GM12878 (cell line): ENCODE measurements at regions not wholly inside any gene's neighbourhood (a gene's known extent, or its start where the extent isn't known, plus 50 kb on each side); places are given as distances from the start of the nearest gene placed in this dataset.

Source experiments
- EGR1 ChIP-seq, 2 experiments: IDR thresholded peaks; 1 replicate in 1 of 2; 2 replicates in 1 of 2; pipeline ENCODE4 v1.6.1; 2011 to 2012; ENCODE audit warnings: low read depth in 2 of 2, low read length in 2 of 2, borderline replicate concordance in 1 of 2, mild to moderate bottlenecking in 1 of 2, moderate library complexity in 1 of 2
- HDAC2 ChIP-seq: fragments of 200-600 bp; sonication (generic); IDR thresholded peaks from 2 replicates; pipeline ENCODE4 v1.6.1; 2017
- NBN ChIP-seq: fragments of 450-650 bp; IDR thresholded peaks from 2 replicates; pipeline ENCODE4 v1.6.1; 2016
- SIX5 ChIP-seq: IDR thresholded peaks from 2 replicates; pipeline ENCODE4 v1.6.1; 2011; ENCODE audit warnings: mild to moderate bottlenecking, low read depth, low read length, moderate library complexity; ENCODE audit not compliant: severe bottlenecking
- TF ChIP-seq, protein P1 (sequence below): IDR thresholded peaks from 2 replicates; pipeline ENCODE4 v1.6.1; 2012; ENCODE audit warnings: low read depth, low read length, improper control_type of control experiment
- TF ChIP-seq, protein P2 (sequence below), 3 experiments: IDR thresholded peaks in 2 of 3; conservative IDR thresholded peaks in 1 of 3; 2 replicates each; pipeline ENCODE4 v1.5.1; 2011; ENCODE audit warnings: low read depth in 3 of 3, low read length in 3 of 3, mild to moderate bottlenecking in 3 of 3, control low read depth in 2 of 3, moderate library complexity in 2 of 3, inconsistent platforms in 1 of 3, mixed read lengths in 1 of 3; ENCODE audit not compliant: control insufficient read depth in 2 of 3, insufficient read depth in 1 of 3; ENCODE audit errors: extremely low read depth in 1 of 3

- TF ChIP-seq HDAC2 (no peak), EGR1 (IDR thresholded peaks at IDR 0.05; ENCODE audit: borderline replicate concordance in 1 of 2, low read depth in 2 of 2, low read length in 2 of 2) (no peak), NBN (no peak), SIX5 (no peak)
- TF ChIP-seq, protein P1, sequence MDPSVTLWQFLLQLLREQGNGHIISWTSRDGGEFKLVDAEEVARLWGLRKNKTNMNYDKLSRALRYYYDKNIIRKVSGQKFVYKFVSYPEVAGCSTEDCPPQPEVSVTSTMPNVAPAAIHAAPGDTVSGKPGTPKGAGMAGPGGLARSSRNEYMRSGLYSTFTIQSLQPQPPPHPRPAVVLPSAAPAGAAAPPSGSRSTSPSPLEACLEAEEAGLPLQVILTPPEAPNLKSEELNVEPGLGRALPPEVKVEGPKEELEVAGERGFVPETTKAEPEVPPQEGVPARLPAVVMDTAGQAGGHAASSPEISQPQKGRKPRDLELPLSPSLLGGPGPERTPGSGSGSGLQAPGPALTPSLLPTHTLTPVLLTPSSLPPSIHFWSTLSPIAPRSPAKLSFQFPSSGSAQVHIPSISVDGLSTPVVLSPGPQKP = no peak
- TF ChIP-seq, protein P2, sequence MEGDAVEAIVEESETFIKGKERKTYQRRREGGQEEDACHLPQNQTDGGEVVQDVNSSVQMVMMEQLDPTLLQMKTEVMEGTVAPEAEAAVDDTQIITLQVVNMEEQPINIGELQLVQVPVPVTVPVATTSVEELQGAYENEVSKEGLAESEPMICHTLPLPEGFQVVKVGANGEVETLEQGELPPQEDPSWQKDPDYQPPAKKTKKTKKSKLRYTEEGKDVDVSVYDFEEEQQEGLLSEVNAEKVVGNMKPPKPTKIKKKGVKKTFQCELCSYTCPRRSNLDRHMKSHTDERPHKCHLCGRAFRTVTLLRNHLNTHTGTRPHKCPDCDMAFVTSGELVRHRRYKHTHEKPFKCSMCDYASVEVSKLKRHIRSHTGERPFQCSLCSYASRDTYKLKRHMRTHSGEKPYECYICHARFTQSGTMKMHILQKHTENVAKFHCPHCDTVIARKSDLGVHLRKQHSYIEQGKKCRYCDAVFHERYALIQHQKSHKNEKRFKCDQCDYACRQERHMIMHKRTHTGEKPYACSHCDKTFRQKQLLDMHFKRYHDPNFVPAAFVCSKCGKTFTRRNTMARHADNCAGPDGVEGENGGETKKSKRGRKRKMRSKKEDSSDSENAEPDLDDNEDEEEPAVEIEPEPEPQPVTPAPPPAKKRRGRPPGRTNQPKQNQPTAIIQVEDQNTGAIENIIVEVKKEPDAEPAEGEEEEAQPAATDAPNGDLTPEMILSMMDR (IDR thresholded peaks at IDR 0.05 in 2 of 3, conservative IDR thresholded peaks at IDR 0.05 in 1 of 3; ENCODE audit: control insufficient read depth in 2 of 3, extremely low read depth in 1 of 3, insufficient read depth in 1 of 3, low read depth in 3 of 3, low read length in 3 of 3) = no peak
Measured at GRCh38 chr6:113594726-113595125, 262.4 kb upstream of the MARCKS start.
